GM21447 (cell line): ENCODE measurements at regions not wholly inside any gene's neighbourhood (a gene's known extent, or its start where the extent isn't known, plus 50 kb on each side); places are given as distances from the start of the nearest gene placed in this dataset.

Source experiments
- ATAC-seq: cut with Tn5 transposase; IDR thresholded peaks from one replicate; pipeline ENCODE4 v1.9.1; 2021; ENCODE audit not compliant: unreplicated experiment

DNA sequence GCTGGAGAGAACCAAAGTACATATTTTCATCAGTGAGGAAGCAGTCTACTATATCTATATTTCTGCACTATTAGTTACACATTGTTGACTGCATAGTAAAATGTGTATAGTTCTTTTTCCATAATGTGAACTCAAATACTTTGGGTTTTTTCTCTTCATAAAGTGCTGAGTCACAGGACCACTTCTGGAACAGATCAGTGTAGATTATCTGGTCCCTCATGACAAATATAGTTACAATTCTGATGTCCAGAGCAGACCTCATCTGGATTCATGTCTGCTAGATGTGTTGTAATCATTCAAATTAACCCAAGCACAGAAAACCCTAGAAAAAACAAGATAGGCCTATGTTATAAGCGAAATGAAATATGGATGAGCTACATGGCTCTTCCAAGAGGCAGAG is 171.4 kb downstream of the SUCLA2 start:
- ATAC-seq: no peak

DNA sequence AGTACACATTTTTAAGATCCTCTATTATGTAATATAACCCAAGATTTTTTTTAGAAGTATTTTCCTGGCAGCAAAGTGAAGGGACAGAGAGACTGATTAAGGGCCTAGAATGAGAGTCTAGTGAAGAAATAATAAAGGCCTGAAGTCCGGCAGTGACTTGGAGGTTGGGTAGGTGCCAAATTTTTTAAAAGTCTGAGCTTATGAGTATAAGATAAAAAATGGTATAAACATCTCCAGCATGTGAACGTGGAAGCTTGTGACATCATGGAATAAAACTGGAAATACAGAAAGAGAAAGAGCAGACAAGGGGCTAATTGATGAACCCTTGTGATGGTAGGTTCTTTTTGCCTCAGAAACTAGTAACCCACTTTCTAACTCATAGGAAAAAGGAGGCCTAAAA is 174.6 kb downstream of the SUCLA2 start:
- ATAC-seq: no peak

DNA sequence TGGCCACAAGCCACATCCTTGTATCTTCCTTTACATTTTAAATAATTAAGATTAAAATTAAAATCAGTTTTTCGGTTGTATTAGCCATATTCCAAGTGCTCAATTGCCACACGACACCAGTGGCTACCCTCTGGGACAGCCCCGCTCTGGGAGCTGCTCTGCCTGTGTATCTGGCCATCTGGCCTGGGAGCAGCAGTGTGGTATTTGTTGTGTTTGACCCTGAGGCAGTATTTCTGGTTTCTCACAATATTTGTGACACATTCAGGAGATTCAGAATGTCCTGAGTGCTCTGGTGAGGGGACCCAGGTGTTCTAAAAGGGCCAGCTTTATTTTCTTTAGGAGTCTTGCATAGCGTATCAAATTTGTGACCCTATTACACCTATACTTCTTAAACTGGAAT is 179.0 kb downstream of the SUCLA2 start:
- no peak for ATAC-seq

GRCh38 chr13:47816831-47817230 is 184.2 kb downstream of the SUCLA2 start:
- no peak for ATAC-seq

DNA sequence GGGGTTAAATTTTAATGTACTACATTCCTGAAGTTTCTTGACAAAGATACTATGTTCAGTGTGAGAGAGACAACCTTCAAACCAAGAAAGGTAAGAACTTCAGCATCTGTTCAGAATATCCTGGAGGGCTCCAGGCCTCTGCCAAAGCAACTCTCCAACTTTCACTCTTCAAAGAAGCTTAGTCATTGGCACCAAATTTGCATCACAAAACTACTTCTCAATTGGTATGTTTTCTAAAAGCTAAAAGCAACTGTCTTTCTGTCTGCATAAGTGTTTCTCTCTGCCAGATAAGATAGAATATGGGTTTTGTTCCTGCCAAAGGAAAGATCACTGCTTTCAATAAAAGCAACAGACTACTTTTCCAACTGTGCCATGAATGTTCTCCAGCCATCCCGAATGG is 187.4 kb downstream of the SUCLA2 start:
- no peak for ATAC-seq

GRCh38 chr13:47809411-47809810 is 191.7 kb downstream of the SUCLA2 start:
- no peak for ATAC-seq

GRCh38 chr13:47803131-47803530 is 197.9 kb downstream of the SUCLA2 start:
- ATAC-seq: no peak

- ATAC-seq: no peak
Observed at GRCh38 chr13:47801555-47801954, 199.5 kb downstream of the SUCLA2 start.

- ATAC-seq: no peak
Observed at GRCh38 chr13:47800593-47800992, 200.5 kb downstream of the SUCLA2 start.

GRCh38 chr13:47798906-47799305 is 202.2 kb downstream of the SUCLA2 start:
- ATAC-seq: no peak

DNA sequence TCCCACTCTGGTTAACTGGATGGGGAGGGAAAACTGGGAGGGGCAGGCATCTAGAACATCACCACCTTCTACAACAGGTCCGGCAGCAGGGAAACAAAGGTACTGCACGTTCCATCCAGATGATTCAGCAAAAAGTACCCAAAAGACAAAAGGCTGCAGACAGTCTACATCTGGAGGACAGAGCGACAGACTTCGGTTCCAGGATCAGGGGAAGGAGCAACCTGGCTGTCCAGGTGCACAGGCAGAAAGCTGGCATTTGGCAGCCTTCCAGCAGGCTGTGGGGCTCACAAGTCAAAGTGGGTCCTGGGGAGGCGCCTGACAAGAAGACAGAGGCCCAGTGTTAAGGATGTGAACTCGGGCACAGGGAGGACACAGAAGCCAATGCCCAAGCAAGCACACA is 202.9 kb downstream of the SUCLA2 start:
- ATAC-seq: no peak

DNA sequence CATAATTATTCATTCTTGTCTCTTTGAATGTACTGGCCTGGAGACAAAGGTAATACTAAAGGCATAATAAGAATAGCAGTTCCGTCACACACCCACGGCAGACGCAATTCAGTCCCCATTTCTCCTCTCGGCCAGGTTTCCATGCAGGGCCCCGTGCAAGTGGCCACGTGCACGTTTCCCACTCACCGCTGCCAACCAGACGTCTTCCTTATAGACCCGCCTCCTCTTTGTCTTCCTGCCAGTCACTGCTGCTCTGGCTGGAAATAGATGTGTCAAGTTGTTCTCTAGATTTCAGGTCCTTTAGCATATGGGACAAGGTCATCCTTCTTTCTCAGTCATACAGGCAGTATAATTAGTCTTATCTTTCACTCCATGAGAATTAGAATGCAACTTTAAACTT is 204.3 kb downstream of the SUCLA2 start:
- no peak for ATAC-seq

DNA sequence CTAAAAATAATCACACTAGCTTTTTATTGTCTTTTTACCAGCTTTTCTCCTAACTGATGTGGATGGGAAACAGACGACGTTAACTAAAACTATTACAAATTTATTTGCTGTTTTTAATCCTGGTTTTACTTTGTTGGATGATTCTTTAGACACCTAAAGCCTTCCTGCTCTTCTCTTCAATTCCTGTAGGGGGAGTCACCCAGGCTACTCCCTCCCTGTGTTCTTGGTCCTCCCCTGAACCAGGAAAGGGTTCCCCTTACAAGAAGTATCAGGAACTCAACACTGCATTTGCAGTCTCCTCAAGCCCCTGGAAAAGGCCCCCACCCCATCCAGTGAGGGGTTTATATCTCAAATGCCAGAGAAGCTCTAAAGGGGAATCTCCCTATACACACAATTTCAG is 206.1 kb downstream of the SUCLA2 start:
- no peak for ATAC-seq

GRCh38 chr13:47790755-47791154 is 210.3 kb downstream of the SUCLA2 start:
- ATAC-seq: no peak

- no peak for ATAC-seq
Observed at GRCh38 chr13:47788844-47789243, 212.2 kb downstream of the SUCLA2 start.

DNA sequence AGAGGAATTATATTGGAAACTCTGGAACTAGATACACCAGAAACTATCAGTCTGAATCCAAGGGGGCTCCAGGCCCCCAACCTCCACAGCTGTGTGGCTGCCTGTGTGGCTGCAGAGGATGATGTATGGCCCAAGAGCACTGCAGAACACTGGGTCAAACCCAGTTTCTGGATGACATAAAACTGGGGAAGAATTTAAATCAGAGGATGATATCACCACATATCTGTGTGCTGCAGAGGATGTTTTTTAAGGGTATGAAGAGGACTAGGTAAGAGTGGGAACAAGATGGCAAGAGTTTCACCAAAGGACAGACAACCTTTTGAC is 226.4 kb downstream of the SUCLA2 start:
- ATAC-seq: no peak

- ATAC-seq: no peak
Observed at GRCh38 chr13:47764817-47765216, 236.3 kb downstream of the SUCLA2 start.

GRCh38 chr13:47757466-47758080 is 243.5 kb downstream of the SUCLA2 start:
- ATAC-seq: no peak

GRCh38 chr13:47747901-47748300 is 253.2 kb downstream of the SUCLA2 start:
- no peak for ATAC-seq

DNA sequence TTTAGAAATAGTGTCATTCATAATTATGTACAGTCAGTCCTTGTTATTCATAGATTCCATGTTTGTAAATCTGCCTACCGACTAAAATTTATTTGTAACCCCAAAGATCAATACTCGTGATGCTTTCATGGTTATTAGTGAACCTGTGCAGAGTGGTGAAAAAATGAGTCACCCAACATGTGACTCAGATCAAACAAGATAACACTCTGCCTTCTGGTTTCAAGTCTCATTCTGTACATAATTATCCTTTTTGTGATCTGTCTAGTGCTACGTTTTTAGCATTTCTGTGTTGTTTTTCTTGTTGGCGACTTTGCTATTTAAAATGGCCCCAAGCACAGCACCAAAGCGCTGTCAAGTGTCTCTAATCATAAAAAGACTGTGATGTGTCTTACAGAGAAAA is 274.7 kb downstream of the SUCLA2 start:
- ATAC-seq: no peak

- no peak for ATAC-seq
Observed at GRCh38 chr13:47723898-47724297, 277.2 kb downstream of the SUCLA2 start.

- ATAC-seq: no peak
Observed at GRCh38 chr13:47719164-47719563, 281.9 kb downstream of the SUCLA2 start.

DNA sequence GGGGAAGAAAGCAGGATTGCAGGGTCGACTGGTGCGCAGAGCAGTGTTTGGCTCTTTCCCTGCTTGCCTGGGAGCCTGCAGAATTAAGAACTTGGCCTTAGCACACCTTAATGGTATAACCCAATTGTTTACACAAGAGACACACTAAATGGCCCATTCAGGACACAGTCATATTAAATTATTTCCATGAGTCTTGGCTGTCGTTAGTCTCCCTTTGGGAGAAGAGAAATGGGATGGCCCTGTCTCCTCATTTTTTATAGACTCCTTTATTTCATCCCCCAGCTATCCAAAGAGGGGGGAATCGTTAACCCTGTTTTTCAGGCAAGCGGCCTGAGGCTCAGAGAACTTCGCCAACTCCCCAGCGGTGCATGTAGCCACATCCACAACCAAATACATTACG is 282.5 kb downstream of the SUCLA2 start:
- ATAC-seq: no peak

DNA sequence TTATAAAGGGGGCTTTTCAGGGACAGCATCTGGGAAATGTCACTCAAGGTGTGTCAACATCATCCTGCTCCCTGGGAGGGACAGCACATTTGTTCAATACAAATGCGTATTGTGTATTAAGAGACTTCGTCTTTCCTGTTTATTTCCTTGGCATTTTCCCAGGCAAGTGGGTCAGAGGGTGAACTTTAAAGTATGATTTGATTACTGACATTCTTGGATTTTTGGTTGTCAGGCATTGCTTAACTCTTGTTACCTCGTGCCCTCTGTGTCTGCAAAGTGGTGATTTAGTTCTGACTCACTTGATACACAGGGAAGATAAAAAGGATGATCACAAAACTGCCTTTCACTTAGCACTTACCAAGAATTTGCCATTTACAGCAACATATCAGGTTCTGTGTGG is 292.7 kb downstream of the SUCLA2 start:
- ATAC-seq: no peak
